Vagina (tissue), 2 donors: ENCODE measurements at regions not wholly inside any gene's neighbourhood (a gene's known extent, or its start where the extent isn't known, plus 50 kb on each side); places are given as distances from the start of the nearest gene placed in this dataset.

ENCODE experiments used
- DNase-seq, 2 donors: peaks; one replicate each; pipeline ENCODE4 v3.0.0-alpha.2; 2017; ENCODE audit errors: extremely low spot score in 2 of 2
- H3K27ac ChIP-seq: fragments of 200-600 bp; sonication (generic); one replicate; pipeline ENCODE4 v1.5.1; 2019
- H3K27me3 ChIP-seq: fragments of 200-600 bp; sonication (generic); one replicate; pipeline ENCODE4 v1.5.1; 2019
- H3K36me3 ChIP-seq, 2 donors: fragments of 200-600 bp; sonication (generic); one replicate each; pipeline ENCODE4 v1.5.1; 2017 to 2019
- H3K4me1 ChIP-seq: fragments of 200-600 bp; sonication (generic); one replicate; pipeline ENCODE4 v1.5.1; 2019
- H3K4me3 ChIP-seq, 2 donors: fragments of 200-600 bp; sonication (generic); 1 replicate in 1 of 2; 2 replicates in 1 of 2; pipeline ENCODE4 v1.5.1; 2016 to 2019
- H3K9me3 ChIP-seq: fragments of 200-600 bp; sonication (generic); one replicate; pipeline ENCODE4 v1.5.1; 2019
- POLR2A ChIP-seq, 2 donors: fragments of 450-650 bp; IDR thresholded peaks; one replicate each; pipeline ENCODE4 v1.6.1; 2017; ENCODE audit warnings: antibody characterized with exemption in 2 of 2, mild to moderate bottlenecking in 2 of 2, moderate library complexity in 2 of 2
- POLR2AphosphoS5 ChIP-seq, 2 donors: sonication (generic); formaldehyde crosslinking; IDR thresholded peaks; one replicate each; pipeline ENCODE4 v1.9.0; 2017; ENCODE audit warnings: antibody characterized with exemption in 2 of 2, mild to moderate bottlenecking in 2 of 2, low read depth in 1 of 2; ENCODE audit not compliant: insufficient read depth in 1 of 2
- intact Hi-C: fragments of 100-400 bp; cut with DNase I; formaldehyde crosslinking; loops from one replicate; pipeline ENCODE4 v1.15.1; 2023
- TF ChIP-seq, protein P1 (sequence below), 3 experiments: fragments of 450-650 bp in 2 of 3; fragments of 200-600 bp in 1 of 3; sonication (generic) in 1 of 3; IDR thresholded peaks; one replicate each; pipeline ENCODE4 v1.5.1; 2017 to 2019; ENCODE audit warnings: antibody characterized with exemption in 3 of 3, mild to moderate bottlenecking in 2 of 3, moderate library complexity in 2 of 3

DNA sequence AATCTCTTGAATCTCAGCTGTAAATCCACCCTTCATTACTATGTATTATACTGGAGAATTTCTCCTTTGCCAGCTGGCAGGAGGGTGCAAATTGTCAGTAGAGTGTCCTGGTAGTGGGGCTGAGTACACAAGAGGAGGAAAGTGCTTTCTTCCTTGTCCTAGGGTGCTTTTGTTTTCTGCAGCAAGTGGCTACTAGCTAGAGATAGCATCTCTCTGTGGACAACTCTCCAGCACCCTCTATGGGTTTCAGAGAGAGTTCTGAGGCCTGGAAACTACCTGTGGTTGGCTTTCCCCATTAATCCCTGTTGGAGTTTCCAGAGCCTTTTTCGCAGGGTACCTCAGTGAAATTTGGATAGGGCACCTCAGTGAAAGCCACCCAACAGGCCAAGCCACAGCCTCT lies 422.5 kb upstream of the RGS17 start:
- no peak for DNase-seq
- Histone ChIP-seq H3K27me3 (no peaks in the 10 kb centered on the region), H3K36me3 (no peaks in the 10 kb centered on the region), H3K27ac (no peak overlapping the region), H3K4me3 (no peak overlapping the region), H3K4me1 (no peaks in the 10 kb centered on the region), H3K9me3 (no peaks in the 10 kb centered on the region)
- TF ChIP-seq, protein P1, sequence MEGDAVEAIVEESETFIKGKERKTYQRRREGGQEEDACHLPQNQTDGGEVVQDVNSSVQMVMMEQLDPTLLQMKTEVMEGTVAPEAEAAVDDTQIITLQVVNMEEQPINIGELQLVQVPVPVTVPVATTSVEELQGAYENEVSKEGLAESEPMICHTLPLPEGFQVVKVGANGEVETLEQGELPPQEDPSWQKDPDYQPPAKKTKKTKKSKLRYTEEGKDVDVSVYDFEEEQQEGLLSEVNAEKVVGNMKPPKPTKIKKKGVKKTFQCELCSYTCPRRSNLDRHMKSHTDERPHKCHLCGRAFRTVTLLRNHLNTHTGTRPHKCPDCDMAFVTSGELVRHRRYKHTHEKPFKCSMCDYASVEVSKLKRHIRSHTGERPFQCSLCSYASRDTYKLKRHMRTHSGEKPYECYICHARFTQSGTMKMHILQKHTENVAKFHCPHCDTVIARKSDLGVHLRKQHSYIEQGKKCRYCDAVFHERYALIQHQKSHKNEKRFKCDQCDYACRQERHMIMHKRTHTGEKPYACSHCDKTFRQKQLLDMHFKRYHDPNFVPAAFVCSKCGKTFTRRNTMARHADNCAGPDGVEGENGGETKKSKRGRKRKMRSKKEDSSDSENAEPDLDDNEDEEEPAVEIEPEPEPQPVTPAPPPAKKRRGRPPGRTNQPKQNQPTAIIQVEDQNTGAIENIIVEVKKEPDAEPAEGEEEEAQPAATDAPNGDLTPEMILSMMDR (IDR thresholded peaks at IDR 0.05) = no peak
- TF ChIP-seq POLR2AphosphoS5 (IDR thresholded peaks at IDR 0.05; ENCODE audit: insufficient read depth in 1 of 2, low read depth in 1 of 2) = no peak
- no peak for TF ChIP-seq POLR2A (IDR thresholded peaks at IDR 0.05)
- intact Hi-C loops = no loop called here

DNA sequence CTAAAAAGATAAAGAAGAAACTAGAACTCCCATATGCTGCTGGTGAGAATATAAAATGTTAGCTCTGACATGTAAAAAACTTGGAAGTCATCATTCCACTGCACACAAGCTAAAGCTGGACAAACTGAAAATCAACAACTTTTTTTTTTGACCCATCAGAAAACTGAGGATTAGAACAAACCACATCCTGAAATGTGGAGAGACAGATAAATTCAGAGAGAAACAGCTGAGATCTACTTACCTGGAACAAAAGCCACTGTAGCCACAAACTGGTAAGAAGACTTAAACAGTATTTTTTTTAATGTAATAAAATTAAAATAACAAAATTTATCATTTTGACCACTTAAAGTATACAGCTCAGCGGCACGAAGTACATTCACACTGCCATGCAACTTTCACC lies 408.5 kb upstream of the RGS17 start:
- no peak for DNase-seq
- Histone ChIP-seq H3K27me3 (no peaks in the 10 kb centered on the region), H3K9me3 (no peaks in the 10 kb centered on the region), H3K36me3 (no peaks in the 10 kb centered on the region), H3K27ac (no peak overlapping the region), H3K4me3 (no peak overlapping the region), H3K4me1 (no peaks in the 10 kb centered on the region)
- TF ChIP-seq POLR2A (IDR thresholded peaks at IDR 0.05) = no peak
- TF ChIP-seq, protein P1 (IDR thresholded peaks at IDR 0.05) = no peak
- TF ChIP-seq POLR2AphosphoS5 (IDR thresholded peaks at IDR 0.05; ENCODE audit: insufficient read depth in 1 of 2, low read depth in 1 of 2) = no peak
- intact Hi-C loops = no loop called here

DNA sequence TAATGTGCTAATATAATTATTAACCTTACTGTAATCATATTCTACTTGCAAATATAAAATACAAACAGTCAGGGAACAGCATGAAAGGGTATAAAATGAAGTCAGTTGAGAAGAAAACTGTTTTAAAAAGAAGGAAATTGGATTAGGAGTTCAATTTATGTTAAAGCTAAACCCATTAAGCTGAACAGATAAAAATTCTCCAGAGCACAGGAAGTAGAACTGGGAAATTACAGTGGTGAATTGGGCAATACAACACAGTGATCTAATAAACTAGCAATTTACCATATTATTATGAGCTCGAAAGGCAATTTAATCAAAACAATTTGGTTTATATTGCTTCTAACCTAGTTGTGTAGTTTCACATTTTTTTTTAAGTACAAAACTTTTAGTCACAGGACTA lies 407.4 kb upstream of the RGS17 start:
- no peaks in the 10 kb centered on the region for H3K4me1 ChIP-seq
- TF ChIP-seq POLR2A (IDR thresholded peaks at IDR 0.05) = no peak
- TF ChIP-seq, protein P1 (IDR thresholded peaks at IDR 0.05) = no peak
- no peak for TF ChIP-seq POLR2AphosphoS5 (IDR thresholded peaks at IDR 0.05; ENCODE audit: insufficient read depth in 1 of 2, low read depth in 1 of 2)
- H3K27me3 ChIP-seq = no peaks in the 10 kb centered on the region
- intact Hi-C loops = no loop called here
- no peak overlapping the region for H3K27ac ChIP-seq
- no peaks in the 10 kb centered on the region for H3K9me3 ChIP-seq
- DNase-seq = no peak
- no peaks in the 10 kb centered on the region for H3K36me3 ChIP-seq
- no peak overlapping the region for H3K4me3 ChIP-seq

DNA sequence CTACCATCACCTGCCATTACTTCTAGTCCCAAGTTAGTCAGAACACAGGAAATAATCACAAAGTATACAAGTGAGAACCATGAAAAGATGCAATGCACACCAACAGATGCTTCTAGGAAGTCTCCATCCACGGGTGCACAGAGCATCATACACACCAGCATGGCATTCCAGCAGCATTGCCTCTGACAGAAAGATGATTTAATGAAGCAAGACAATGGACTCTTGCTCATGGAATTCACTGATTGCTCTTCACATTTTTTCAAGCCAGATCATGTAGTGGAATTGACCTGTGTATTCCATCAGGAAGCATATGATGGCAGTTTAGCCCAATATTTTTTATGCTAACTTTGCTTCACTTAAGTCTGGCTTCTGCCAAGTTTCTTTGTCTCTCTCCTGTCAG lies 406.3 kb upstream of the RGS17 start:
- Histone ChIP-seq H3K36me3 (no peaks in the 10 kb centered on the region), H3K27ac (no peak overlapping the region), H3K27me3 (no peaks in the 10 kb centered on the region), H3K4me3 (no peak overlapping the region), H3K9me3 (no peaks in the 10 kb centered on the region), H3K4me1 (no peaks in the 10 kb centered on the region)
- TF ChIP-seq POLR2AphosphoS5 (IDR thresholded peaks at IDR 0.05; ENCODE audit: insufficient read depth in 1 of 2, low read depth in 1 of 2) (no peak), POLR2A (IDR thresholded peaks at IDR 0.05) (no peak)
- TF ChIP-seq, protein P1 (IDR thresholded peaks at IDR 0.05) = no peak
- intact Hi-C loops = no loop called here
- no peak for DNase-seq

DNA sequence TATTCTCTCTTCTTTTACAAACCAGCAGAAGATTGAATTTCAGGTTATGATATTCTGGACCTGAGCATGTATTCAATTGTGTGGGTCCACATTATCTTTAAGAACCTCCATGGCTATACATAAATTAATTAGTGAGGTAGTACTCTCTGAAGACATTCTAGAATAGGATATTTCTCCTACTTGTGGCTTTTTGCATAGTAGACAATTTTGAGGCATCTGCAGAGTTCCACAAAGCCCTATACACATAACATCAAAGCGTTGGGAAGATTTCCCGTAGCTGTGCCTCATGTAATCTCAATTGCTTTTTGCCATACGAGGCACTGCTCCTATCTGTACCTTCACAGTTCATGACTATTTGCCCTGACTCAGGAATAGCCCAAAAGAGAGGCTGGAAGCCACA lies 395.4 kb upstream of the RGS17 start:
- TF ChIP-seq, protein P1 (IDR thresholded peaks at IDR 0.05) = no peak
- TF ChIP-seq POLR2AphosphoS5 (IDR thresholded peaks at IDR 0.05; ENCODE audit: insufficient read depth in 1 of 2, low read depth in 1 of 2) (no peak), POLR2A (IDR thresholded peaks at IDR 0.05) (no peak)
- no peak for DNase-seq
- Histone ChIP-seq H3K4me3 (no peak overlapping the region), H3K4me1 (no peaks in the 10 kb centered on the region), H3K9me3 (no peaks in the 10 kb centered on the region), H3K27me3 (no peaks in the 10 kb centered on the region), H3K36me3 (no peaks in the 10 kb centered on the region), H3K27ac (no peak overlapping the region)
- intact Hi-C loops = no loop called here
